ENCODE measurements at regions not wholly inside any gene's neighbourhood (a gene's known extent, or its start where the extent isn't known, plus 50 kb on each side); places are given as distances from the start of the nearest gene placed in this dataset.

- no peak for TF ChIP-seq EZH2phosphoT487 (IDR thresholded peaks at IDR 0.05; ENCODE audit: insufficient read depth, low read depth)
- no peak for TF ChIP-seq EZH2 (IDR thresholded peaks at IDR 0.05; ENCODE audit: insufficient read depth, poor library complexity, severe bottlenecking)
Observed at GRCh38 chr15:93233710-93234109, 144.7 kb upstream of the RGMA start.
